ENCODE measurements at regions not wholly inside any gene's neighbourhood (a gene's known extent, or its start where the extent isn't known, plus 50 kb on each side); places are given as distances from the start of the nearest gene placed in this dataset.
"Not testable (repeated sequence)": the region's sequence is repeated elsewhere in the genome, so short reads cannot be mapped to it uniquely, and the experiment has no call there.

DNA sequence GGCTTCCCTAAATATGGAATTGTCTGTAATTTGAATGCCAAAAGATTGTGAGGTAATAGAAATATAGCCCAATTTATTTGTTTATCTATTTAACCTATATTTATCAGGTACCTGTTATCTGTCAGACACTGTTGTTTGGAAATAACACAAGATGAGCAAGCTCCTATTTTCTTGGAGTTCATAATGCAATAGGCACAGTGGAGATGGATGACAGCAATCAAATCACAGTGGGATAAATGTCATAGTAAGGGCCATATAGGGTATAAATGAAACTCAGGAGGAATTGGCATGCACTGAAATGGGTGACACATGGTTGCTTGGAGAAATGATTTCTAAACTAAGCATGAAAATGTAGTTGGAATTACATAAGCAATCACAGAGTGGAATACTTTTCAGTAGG lies 761.8 kb upstream of the MBL2 start:
- TF ChIP-seq, protein P1, sequence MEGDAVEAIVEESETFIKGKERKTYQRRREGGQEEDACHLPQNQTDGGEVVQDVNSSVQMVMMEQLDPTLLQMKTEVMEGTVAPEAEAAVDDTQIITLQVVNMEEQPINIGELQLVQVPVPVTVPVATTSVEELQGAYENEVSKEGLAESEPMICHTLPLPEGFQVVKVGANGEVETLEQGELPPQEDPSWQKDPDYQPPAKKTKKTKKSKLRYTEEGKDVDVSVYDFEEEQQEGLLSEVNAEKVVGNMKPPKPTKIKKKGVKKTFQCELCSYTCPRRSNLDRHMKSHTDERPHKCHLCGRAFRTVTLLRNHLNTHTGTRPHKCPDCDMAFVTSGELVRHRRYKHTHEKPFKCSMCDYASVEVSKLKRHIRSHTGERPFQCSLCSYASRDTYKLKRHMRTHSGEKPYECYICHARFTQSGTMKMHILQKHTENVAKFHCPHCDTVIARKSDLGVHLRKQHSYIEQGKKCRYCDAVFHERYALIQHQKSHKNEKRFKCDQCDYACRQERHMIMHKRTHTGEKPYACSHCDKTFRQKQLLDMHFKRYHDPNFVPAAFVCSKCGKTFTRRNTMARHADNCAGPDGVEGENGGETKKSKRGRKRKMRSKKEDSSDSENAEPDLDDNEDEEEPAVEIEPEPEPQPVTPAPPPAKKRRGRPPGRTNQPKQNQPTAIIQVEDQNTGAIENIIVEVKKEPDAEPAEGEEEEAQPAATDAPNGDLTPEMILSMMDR (IDR thresholded peaks at IDR 0.05; ENCODE audit: unreplicated experiment), result no peak
- CTCF ChIA-PET, result no interaction called here
- no peaks in the 10 kb centered on the region for H3K9me3 Mint-ChIP-seq (ENCODE audit: unreplicated experiment)
- no TSS peak for BruUV-seq (replicated peaks)
- POLR2A ChIA-PET, result no interaction called here
- H3K27ac Mint-ChIP-seq (ENCODE audit: low read depth, unreplicated experiment), result no peak overlapping the region
- no peaks in the 10 kb centered on the region for H3K27me3 Mint-ChIP-seq (ENCODE audit: insufficient read depth, unreplicated experiment)
- H3K4me3 Mint-ChIP-seq (ENCODE audit: unreplicated experiment), result no peak overlapping the region
- intact Hi-C loops (cut with micrococcal nuclease), result no loop called here
- peaks cover 12% of the 10 kb centered on the region for H3K4me1 Mint-ChIP-seq (ENCODE audit: insufficient read depth, unreplicated experiment)
- H3K36me3 Mint-ChIP-seq (ENCODE audit: insufficient read depth, unreplicated experiment), result peaks cover 4% of the 10 kb centered on the region
- DNase-seq (ENCODE audit: unreplicated experiment), result no peak

GRCh38 chr10:53528974-53529373 lies 756.4 kb upstream of the MBL2 start:
- TF ChIP-seq, protein P1 (IDR thresholded peaks at IDR 0.05; ENCODE audit: unreplicated experiment), result no peak
- Mint-ChIP-seq H3K4me3 (ENCODE audit: unreplicated experiment) (no peak overlapping the region), H3K27ac (ENCODE audit: low read depth, unreplicated experiment) (no peak overlapping the region), H3K36me3 (ENCODE audit: insufficient read depth, unreplicated experiment) (no peaks in the 10 kb centered on the region), H3K4me1 (ENCODE audit: insufficient read depth, unreplicated experiment) (no peaks in the 10 kb centered on the region), H3K27me3 (ENCODE audit: insufficient read depth, unreplicated experiment) (no peaks in the 10 kb centered on the region), H3K9me3 (ENCODE audit: unreplicated experiment) (no peaks in the 10 kb centered on the region)
- intact Hi-C loops (cut with micrococcal nuclease), result no loop called here
- DNase-seq (ENCODE audit: unreplicated experiment), result no peak
- POLR2A ChIA-PET, result interaction anchor here (1.8 kb wide), 1 partner anchor 272 kb away, joined by 3 read pairs; no protein-coding TSS in a partner anchor
- BruUV-seq (replicated peaks), result no TSS peak
- CTCF ChIA-PET, result no interaction called here

GRCh38 chr10:53521046-53521445 lies 748.5 kb upstream of the MBL2 start:
- ChIA-PET POLR2A (interaction anchor here (0.6 to 1.0 kb wide), 3 partner anchors 9 to 505 kb away, joined by 3 to 5 read pairs (median 4); no protein-coding TSS in a partner anchor), CTCF (no interaction called here)
- no TSS peak for BruUV-seq (replicated peaks)
- Mint-ChIP-seq H3K4me3 (ENCODE audit: unreplicated experiment) (no peak overlapping the region), H3K4me1 (ENCODE audit: insufficient read depth, unreplicated experiment) (no peaks in the 10 kb centered on the region), H3K27ac (ENCODE audit: low read depth, unreplicated experiment) (no peak overlapping the region), H3K9me3 (ENCODE audit: unreplicated experiment) (no peaks in the 10 kb centered on the region), H3K27me3 (ENCODE audit: insufficient read depth, unreplicated experiment) (no peaks in the 10 kb centered on the region), H3K36me3 (ENCODE audit: insufficient read depth, unreplicated experiment) (no peaks in the 10 kb centered on the region)
- intact Hi-C loops (cut with micrococcal nuclease), result no loop called here
- TF ChIP-seq, protein P1 (IDR thresholded peaks at IDR 0.05; ENCODE audit: unreplicated experiment), result no peak
- no peak for DNase-seq (ENCODE audit: unreplicated experiment)

DNA sequence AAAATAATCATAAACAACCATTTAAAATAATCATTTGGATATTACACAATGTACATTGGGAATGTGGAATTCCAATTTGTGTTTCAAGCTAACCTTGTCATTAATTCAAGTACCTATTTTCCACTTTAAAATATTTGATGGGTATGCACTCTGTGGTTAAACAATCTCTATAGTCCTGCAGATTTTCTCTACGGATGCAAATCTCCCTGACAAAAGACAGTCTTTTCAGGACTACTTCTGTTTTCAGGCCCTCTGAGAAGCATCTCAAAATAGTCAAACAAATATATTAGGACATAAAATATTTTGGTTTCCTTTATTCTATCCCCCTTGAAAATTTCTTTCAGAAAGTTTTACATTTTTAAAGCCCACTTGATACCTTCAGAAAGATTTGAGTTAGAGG lies 735.6 kb upstream of the MBL2 start:
- no peak overlapping the region for H3K4me3 Mint-ChIP-seq (ENCODE audit: unreplicated experiment)
- POLR2A ChIA-PET, result no interaction called here
- no peaks in the 10 kb centered on the region for H3K4me1 Mint-ChIP-seq (ENCODE audit: insufficient read depth, unreplicated experiment)
- intact Hi-C loops (cut with micrococcal nuclease), result no loop called here
- CTCF ChIA-PET, result no interaction called here
- H3K9me3 Mint-ChIP-seq (ENCODE audit: unreplicated experiment), result peaks cover 11% of the 10 kb centered on the region
- BruUV-seq (replicated peaks), result no TSS peak
- TF ChIP-seq, protein P1 (IDR thresholded peaks at IDR 0.05; ENCODE audit: unreplicated experiment), result no peak
- H3K27ac Mint-ChIP-seq (ENCODE audit: low read depth, unreplicated experiment), result no peak overlapping the region
- no peaks in the 10 kb centered on the region for H3K36me3 Mint-ChIP-seq (ENCODE audit: insufficient read depth, unreplicated experiment)
- no peak for DNase-seq (ENCODE audit: unreplicated experiment)
- H3K27me3 Mint-ChIP-seq (ENCODE audit: insufficient read depth, unreplicated experiment), result no peaks in the 10 kb centered on the region

- intact Hi-C loops (cut with micrococcal nuclease); POLR2A ChIA-PET: not testable (repeated sequence)
Measured at GRCh38 chr10:53504492-53504891, 731.9 kb upstream of the MBL2 start.

More at GRCh38 chr10:53504492-53504891, 731.9 kb upstream of the MBL2 start:
- H3K4me3 Mint-ChIP-seq (ENCODE audit: unreplicated experiment); H3K27ac Mint-ChIP-seq (ENCODE audit: low read depth, unreplicated experiment); H3K4me1 Mint-ChIP-seq (ENCODE audit: insufficient read depth, unreplicated experiment); H3K27me3 Mint-ChIP-seq (ENCODE audit: insufficient read depth, unreplicated experiment); BruUV-seq (replicated peaks); DNase-seq (ENCODE audit: unreplicated experiment); H3K36me3 Mint-ChIP-seq (ENCODE audit: insufficient read depth, unreplicated experiment); CTCF ChIA-PET: not testable (repeated sequence)
- H3K9me3 Mint-ChIP-seq (ENCODE audit: unreplicated experiment), result peaks cover 13% of the 10 kb centered on the region
